MM.1S (cell line): ENCODE measurements at regions not wholly inside any gene's neighbourhood (a gene's known extent, or its start where the extent isn't known, plus 50 kb on each side); places are given as distances from the start of the nearest gene placed in this dataset.

Experiments
- DNase-seq: peaks from one replicate; pipeline ENCODE4 v3.0.0-alpha.2; 2015
- H2AFZ ChIP-seq: fragments of 300-600 bp; sonication (generic); 2 replicates; pipeline ENCODE4 v1.6.0; 2016; ENCODE audit warnings: antibody characterized with exemption, low read length
- H3F3A ChIP-seq: fragments of 300-600 bp; sonication (generic); 2 replicates; pipeline ENCODE4 v1.6.1; 2016; ENCODE audit warnings: mild to moderate bottlenecking, antibody characterized with exemption, low read length, moderate library complexity, mixed read lengths; ENCODE audit not compliant: insufficient read depth
- H3K27ac ChIP-seq: fragments of 300-600 bp; sonication (generic); 2 replicates; pipeline ENCODE4 v1.5.1; 2016; ENCODE audit warnings: mild to moderate bottlenecking, low read length
- H3K27me3 ChIP-seq: fragments of 300-600 bp; sonication (generic); replicated peaks from 2 replicates; pipeline ENCODE4 v1.6.0; 2016; ENCODE audit warnings: low read length; ENCODE audit not compliant: insufficient read depth
- H3K36me3 ChIP-seq: fragments of 300-600 bp; sonication (generic); replicated peaks from 2 replicates; pipeline ENCODE4 v1.6.1; 2016; ENCODE audit warnings: mild to moderate bottlenecking, low read length, mixed read lengths; ENCODE audit not compliant: insufficient read depth
- H3K4me1 ChIP-seq: fragments of 300-600 bp; sonication (generic); 2 replicates; pipeline ENCODE4 v1.6.1; 2016; ENCODE audit warnings: low read length, mixed read lengths
- H3K4me2 ChIP-seq: fragments of 300-600 bp; sonication (generic); 2 replicates; pipeline ENCODE4 v1.6.0; 2016; ENCODE audit warnings: low read depth, low read length
- H3K4me3 ChIP-seq: fragments of 300-600 bp; sonication (generic); 2 replicates; pipeline ENCODE4 v1.5.1; 2016; ENCODE audit warnings: low read length, mixed read lengths
- H3K79me2 ChIP-seq: fragments of 300-600 bp; sonication (generic); 2 replicates; pipeline ENCODE4 v1.6.1; 2016; ENCODE audit warnings: mixed run types, low read length, mixed read lengths
- H3K9ac ChIP-seq: fragments of 300-600 bp; sonication (generic); 2 replicates; pipeline ENCODE4 v1.6.1; 2016; ENCODE audit warnings: low read length, mixed read lengths
- H3K9me2 ChIP-seq: fragments of 300-600 bp; sonication (generic); replicated peaks from 2 replicates; pipeline ENCODE4 v1.6.1; 2016; ENCODE audit warnings: mild to moderate bottlenecking, low read length, mixed read lengths; ENCODE audit not compliant: insufficient read depth
- H3K9me3 ChIP-seq: fragments of 300-600 bp; sonication (generic); replicated peaks from 2 replicates; pipeline ENCODE4 v1.6.1; 2016; ENCODE audit warnings: mild to moderate bottlenecking, low read length, mixed read lengths; ENCODE audit not compliant: insufficient read depth
- H4K20me1 ChIP-seq: fragments of 300-600 bp; sonication (generic); 2 replicates; pipeline ENCODE4 v1.6.1; 2016; ENCODE audit warnings: mild to moderate bottlenecking, low read length, moderate library complexity, mixed read lengths; ENCODE audit not compliant: insufficient read depth
- EZH2 ChIP-seq: fragments of 300-600 bp; sonication (generic); optimal IDR thresholded peaks from 2 replicates; pipeline ENCODE3; 2017; ENCODE audit warnings: low read depth, mild to moderate bottlenecking, antibody characterized with exemption, low read length, mixed read lengths
- EZH2phosphoT487 ChIP-seq: fragments of 300-600 bp; sonication (generic); IDR thresholded peaks from 2 replicates; pipeline ENCODE4 v1.6.1; 2018; ENCODE audit warnings: antibody characterized with exemption, low read length
- TF ChIP-seq, protein P1 (sequence below): fragments of 300-600 bp; sonication (generic); IDR thresholded peaks from 2 replicates; pipeline ENCODE4 v1.5.1; 2016; ENCODE audit warnings: antibody characterized with exemption, low read length, mixed read lengths

DNA sequence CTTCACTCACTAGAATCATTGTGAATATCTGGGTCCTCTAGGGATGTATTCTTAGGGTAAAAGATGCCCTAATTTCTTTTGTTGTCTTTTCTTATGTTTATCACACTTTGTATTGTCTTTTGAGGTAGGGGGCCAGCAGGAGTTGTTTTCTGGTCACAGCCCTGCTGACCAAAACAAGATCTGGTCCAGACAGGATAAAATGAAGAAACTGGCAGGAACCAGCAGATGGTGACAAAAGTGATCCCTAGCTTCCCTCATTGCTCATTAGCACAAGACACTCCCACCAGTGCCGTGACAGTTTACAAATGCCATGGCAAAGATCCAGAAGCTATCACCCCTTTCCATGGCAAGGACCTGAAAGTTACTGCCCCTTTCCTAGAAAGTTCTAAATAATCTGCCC, 81.7 kb upstream of the CCDC85A start:
- H2AFZ ChIP-seq, result no peak overlapping the region
- H3K27ac ChIP-seq, result no peak overlapping the region
- H3K9ac ChIP-seq, result no peak overlapping the region
- no peaks in the 10 kb centered on the region; the same call in 1 of the 2 replicates for H3F3A ChIP-seq
- H3K27me3 ChIP-seq, result no peaks in the 10 kb centered on the region
- H4K20me1 ChIP-seq, result no peaks in the 10 kb centered on the region
- TF ChIP-seq EZH2 (no peak), EZH2phosphoT487 (no peak)
- TF ChIP-seq, protein P1, sequence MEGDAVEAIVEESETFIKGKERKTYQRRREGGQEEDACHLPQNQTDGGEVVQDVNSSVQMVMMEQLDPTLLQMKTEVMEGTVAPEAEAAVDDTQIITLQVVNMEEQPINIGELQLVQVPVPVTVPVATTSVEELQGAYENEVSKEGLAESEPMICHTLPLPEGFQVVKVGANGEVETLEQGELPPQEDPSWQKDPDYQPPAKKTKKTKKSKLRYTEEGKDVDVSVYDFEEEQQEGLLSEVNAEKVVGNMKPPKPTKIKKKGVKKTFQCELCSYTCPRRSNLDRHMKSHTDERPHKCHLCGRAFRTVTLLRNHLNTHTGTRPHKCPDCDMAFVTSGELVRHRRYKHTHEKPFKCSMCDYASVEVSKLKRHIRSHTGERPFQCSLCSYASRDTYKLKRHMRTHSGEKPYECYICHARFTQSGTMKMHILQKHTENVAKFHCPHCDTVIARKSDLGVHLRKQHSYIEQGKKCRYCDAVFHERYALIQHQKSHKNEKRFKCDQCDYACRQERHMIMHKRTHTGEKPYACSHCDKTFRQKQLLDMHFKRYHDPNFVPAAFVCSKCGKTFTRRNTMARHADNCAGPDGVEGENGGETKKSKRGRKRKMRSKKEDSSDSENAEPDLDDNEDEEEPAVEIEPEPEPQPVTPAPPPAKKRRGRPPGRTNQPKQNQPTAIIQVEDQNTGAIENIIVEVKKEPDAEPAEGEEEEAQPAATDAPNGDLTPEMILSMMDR, result no peak
- no peaks in the 10 kb centered on the region for H3K36me3 ChIP-seq
- H3K4me2 ChIP-seq, result no peak overlapping the region
- H3K4me1 ChIP-seq, result no peaks in the 10 kb centered on the region
- DNase-seq, result no peak
- no peak overlapping the region for H3K4me3 ChIP-seq
- H3K9me3 ChIP-seq, result no peaks in the 10 kb centered on the region
- no peaks in the 10 kb centered on the region for H3K9me2 ChIP-seq
- H3K79me2 ChIP-seq, result no peaks in the 10 kb centered on the region

DNA sequence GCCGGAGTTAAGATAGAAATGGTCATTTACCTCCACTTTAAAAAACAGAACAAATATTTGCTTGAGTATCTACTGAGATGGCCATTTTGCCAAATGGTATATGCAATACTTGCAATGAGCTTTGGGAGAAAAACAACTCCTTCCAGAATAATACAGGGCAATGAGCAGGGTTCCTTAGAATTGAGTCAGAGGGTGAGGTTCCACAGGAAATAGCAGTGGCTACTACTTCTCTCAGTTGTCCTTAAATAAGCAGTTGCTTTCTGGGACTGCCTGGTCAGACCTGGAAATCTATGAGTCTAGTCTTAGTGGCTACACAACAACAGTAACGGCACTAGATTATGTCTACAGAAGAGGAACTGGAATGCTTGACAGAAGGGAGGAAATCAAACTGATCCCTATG, 80.9 kb upstream of the CCDC85A start:
- Histone ChIP-seq H2AFZ (no peak overlapping the region), H3K27ac (no peak overlapping the region), H3K9me3 (no peaks in the 10 kb centered on the region), H3K27me3 (no peaks in the 10 kb centered on the region), H3F3A (no peaks in the 10 kb centered on the region; the same call in 1 of the 2 replicates), H3K4me2 (no peak overlapping the region), H3K9ac (no peak overlapping the region), H3K79me2 (no peaks in the 10 kb centered on the region), H3K4me3 (no peak overlapping the region), H3K4me1 (no peaks in the 10 kb centered on the region), H3K9me2 (no peaks in the 10 kb centered on the region), H3K36me3 (no peaks in the 10 kb centered on the region), H4K20me1 (no peaks in the 10 kb centered on the region)
- no peak for DNase-seq
- TF ChIP-seq EZH2phosphoT487, result no peak
- TF ChIP-seq EZH2, result no peak
- TF ChIP-seq, protein P1, result no peak

DNA sequence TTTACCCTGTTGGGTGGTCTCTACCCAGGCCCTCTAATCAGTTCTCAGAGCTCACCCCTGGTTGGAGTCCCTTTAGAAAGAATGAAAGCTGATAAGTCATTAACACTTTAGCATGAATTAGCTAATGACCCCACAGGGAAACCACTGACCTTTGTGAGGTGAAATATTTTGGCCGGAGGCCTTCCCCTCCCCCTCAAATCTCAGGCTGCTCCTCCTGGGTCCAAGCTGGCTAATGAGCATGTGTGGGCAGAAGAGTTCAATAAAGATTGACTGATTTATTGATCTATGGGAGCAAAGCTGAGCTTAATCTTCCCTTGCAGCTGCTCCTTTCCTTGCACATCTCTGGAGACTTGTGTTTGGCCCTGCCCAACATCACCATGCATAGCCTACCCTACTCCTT, 78.8 kb upstream of the CCDC85A start:
- H3K9ac ChIP-seq, result no peak overlapping the region
- no peaks in the 10 kb centered on the region for H3K4me1 ChIP-seq
- H4K20me1 ChIP-seq, result no peaks in the 10 kb centered on the region
- H3K79me2 ChIP-seq, result no peaks in the 10 kb centered on the region
- TF ChIP-seq EZH2, result no peak
- TF ChIP-seq, protein P1, result no peak
- H3K4me3 ChIP-seq, result no peak overlapping the region
- H3K9me3 ChIP-seq, result no peaks in the 10 kb centered on the region
- H3F3A ChIP-seq, result no peaks in the 10 kb centered on the region; the same call in 1 of the 2 replicates
- H3K36me3 ChIP-seq, result no peaks in the 10 kb centered on the region
- H3K27ac ChIP-seq, result no peak overlapping the region
- H3K27me3 ChIP-seq, result no peaks in the 10 kb centered on the region
- H2AFZ ChIP-seq, result no peak overlapping the region
- H3K9me2 ChIP-seq, result no peaks in the 10 kb centered on the region
- H3K4me2 ChIP-seq, result no peak overlapping the region
- no peak for DNase-seq
